ENCODE measurements at regions not wholly inside any gene's neighbourhood (a gene's known extent, or its start where the extent isn't known, plus 50 kb on each side); places are given as distances from the start of the nearest gene placed in this dataset.

DNA sequence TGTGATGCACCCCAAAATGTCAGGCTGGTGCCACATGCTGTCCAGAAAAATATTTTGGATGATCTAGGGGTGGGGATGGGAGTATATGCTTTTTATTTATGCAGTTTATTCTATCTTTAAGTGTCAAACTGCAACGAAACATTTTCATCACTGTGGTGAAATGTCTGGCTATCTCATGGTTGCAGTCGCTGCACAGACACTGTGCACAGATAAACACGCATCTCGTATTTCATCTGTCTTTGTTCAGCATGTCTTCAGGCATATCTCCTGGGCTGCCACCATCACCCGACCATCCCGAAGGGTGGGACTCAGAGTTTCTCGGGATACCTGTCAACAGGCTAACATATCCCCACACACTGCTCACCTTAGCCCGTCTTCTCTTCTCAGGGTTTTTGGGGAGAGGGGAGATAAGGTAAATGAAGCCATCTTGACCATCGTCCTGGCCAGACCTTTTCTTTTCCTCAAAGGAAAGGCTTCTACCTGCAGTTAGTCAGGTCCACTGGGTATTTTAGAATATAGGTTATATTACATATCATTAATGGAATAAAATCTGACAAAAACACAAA is 80.7 kb upstream of the NABP1 start:
- no peak overlapping the region for H3K27ac Mint-ChIP-seq
- peaks cover 6% of the 10 kb centered on the region for H3K36me3 Mint-ChIP-seq
- H3K9me3 Mint-ChIP-seq: no peaks in the 10 kb centered on the region
- H3K27me3 Mint-ChIP-seq: peaks cover 2% of the 10 kb centered on the region
- H3K4me3 Mint-ChIP-seq: no peak overlapping the region
- no peaks in the 10 kb centered on the region for H3K4me1 Mint-ChIP-seq

DNA sequence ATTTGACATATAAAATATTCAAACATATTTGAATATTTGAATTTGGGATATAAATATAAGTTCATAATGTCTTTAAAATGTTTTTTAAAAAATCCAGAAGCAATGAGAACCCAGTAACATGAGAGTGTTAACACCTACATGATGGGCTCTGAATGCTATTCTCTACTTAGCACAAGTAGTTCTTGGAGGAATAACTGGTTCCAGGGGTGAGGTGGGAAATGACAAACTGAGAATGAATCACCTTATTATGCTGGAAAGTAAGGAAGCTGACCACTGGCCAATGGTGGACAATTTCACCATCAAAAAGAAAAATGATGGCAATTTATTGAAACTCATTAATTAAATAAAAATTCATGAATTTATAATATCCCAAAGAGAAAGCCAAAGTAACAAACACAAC is 79.6 kb upstream of the NABP1 start:
- no peak overlapping the region for H3K4me3 Mint-ChIP-seq

DNA sequence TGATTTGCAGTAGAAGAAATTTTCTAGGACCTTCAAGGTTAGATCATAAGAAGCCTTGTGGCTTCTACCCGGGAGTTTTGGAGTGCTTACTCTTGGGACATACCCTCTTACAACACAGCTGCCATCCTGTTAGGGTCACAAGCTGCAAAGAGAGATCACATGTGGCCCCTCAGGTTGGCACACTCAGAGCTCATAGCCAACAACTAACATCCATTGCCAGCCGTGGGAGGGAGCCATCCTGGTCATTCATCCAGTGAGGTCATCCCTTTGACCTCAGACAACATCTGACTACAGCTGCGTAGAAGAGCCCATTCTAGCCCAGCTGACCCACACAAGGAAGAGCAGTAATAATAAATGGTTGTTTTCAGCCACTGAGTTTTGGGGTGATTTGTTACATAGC is 76.9 kb upstream of the NABP1 start:
- H3K4me3 Mint-ChIP-seq: no peak overlapping the region
- H3K27ac Mint-ChIP-seq: no peak overlapping the region
- no peaks in the 10 kb centered on the region for H3K9me3 Mint-ChIP-seq
- no peaks in the 10 kb centered on the region for H3K4me1 Mint-ChIP-seq
- H3K27me3 Mint-ChIP-seq: peaks cover 2% of the 10 kb centered on the region
- H3K36me3 Mint-ChIP-seq: peaks cover 6% of the 10 kb centered on the region

More for the DNA sequence above, 79.6 kb upstream of the NABP1 start:
- Mint-ChIP-seq H3K4me1 (no peaks in the 10 kb centered on the region), H3K36me3 (peaks cover 6% of the 10 kb centered on the region), H3K27ac (no peak overlapping the region), H3K9me3 (no peaks in the 10 kb centered on the region), H3K27me3 (peaks cover 2% of the 10 kb centered on the region)

DNA sequence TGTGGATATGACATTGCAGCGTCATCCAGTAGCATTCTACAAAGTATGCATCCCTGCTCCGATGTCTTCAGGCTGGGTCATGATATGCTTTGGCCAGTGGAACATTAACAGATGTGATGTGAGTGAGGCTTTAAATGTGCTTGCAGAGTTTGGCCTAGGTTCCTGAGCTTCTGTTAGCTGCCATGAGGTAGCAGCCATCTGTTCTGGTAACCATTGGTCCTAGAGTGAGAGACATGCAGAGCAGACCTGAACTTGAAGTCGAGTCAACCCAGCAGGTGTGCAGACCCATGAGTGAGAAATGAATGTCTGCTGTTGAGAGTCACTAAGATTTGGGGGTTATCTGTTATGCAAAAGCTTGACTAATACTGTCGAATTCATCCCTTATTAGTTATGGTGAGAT is 73.8 kb upstream of the NABP1 start:
- no peaks in the 10 kb centered on the region for H3K9me3 Mint-ChIP-seq
- H3K36me3 Mint-ChIP-seq: peaks cover 8% of the 10 kb centered on the region
- no peaks in the 10 kb centered on the region for H3K4me1 Mint-ChIP-seq
- no peak overlapping the region for H3K27ac Mint-ChIP-seq
- peaks cover 2% of the 10 kb centered on the region for H3K27me3 Mint-ChIP-seq
- H3K4me3 Mint-ChIP-seq: no peak overlapping the region

DNA sequence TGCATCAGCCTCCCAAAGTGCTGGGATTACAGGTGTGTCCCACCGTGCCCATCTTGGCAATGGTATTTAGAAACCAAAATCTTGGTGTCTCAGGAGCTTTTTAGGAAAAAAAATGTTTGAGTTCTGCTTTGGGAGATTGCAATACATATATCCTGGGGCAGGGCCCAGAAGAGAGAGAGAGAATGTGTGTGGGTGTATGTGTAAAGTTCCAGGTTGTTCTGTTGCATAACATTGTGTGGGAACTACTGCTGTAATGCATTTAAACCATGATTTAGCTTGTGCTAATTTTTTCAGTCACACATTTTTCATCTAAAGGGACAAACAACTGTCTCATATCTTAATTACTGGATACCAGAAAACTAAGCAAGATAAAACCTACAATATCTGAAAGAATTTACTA is 70.8 kb upstream of the NABP1 start:
- Mint-ChIP-seq H3K9me3 (no peaks in the 10 kb centered on the region), H3K27me3 (no peaks in the 10 kb centered on the region), H3K4me3 (no peak overlapping the region), H3K36me3 (peaks cover 2% of the 10 kb centered on the region), H3K4me1 (peaks cover 5 to 10% (median 6%) of the 10 kb centered on the region in 3 donors), H3K27ac (no peak overlapping the region)

DNA sequence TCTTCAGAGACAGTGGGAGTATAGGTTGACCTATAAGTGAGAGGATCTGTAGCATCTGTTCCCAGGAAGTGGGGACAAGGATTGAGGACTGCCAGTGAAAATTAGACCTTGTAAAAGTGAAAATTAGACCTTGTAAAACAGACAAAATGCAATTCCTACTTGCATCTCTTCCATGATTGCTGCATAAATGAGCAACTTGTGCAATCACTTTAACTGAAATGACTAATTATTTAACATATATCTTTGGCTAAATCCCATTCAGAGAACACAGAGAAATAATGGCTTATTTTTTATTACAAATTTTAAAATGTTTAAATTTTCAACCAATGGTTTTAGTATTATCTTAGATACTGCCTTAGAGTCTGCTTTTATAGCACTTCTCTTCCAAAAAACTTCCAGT is 67.2 kb upstream of the NABP1 start:
- Mint-ChIP-seq H3K27me3 (no peaks in the 10 kb centered on the region), H3K9me3 (no peaks in the 10 kb centered on the region), H3K4me3 (no peak overlapping the region), H3K4me1 (peaks cover 5 to 13% (median 8%) of the 10 kb centered on the region in 3 donors), H3K27ac (no peak overlapping the region), H3K36me3 (peaks cover 2% of the 10 kb centered on the region)

DNA sequence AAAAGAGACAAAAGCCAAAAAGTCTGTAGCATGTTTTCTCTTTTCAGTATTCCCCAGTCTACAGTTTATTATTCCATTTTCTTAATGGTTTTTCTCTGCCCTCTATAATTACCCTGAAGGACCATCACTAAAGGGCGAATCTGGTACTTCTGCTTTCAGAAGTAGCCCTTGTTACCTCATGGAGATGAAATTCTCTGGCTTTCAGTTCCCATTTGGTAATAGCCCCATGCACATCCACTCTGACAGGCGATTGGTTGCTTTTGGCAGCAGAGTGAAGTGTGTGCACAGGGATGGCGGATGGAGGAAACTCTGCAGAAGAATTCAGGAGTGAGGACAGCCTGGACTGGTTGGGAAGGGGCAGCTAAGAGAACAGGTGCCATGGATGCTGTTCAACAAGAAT is 66.3 kb upstream of the NABP1 start:
- peaks cover 2% of the 10 kb centered on the region for H3K36me3 Mint-ChIP-seq
- H3K27ac Mint-ChIP-seq: peak overlapping the region in 2 of 3 donors; percentile 46 to 64
- H3K4me1 Mint-ChIP-seq: peaks cover 6 to 13% (median 9%) of the 10 kb centered on the region in 3 donors
- no peak overlapping the region for H3K4me3 Mint-ChIP-seq
- H3K9me3 Mint-ChIP-seq: no peaks in the 10 kb centered on the region
- H3K27me3 Mint-ChIP-seq: no peaks in the 10 kb centered on the region

DNA sequence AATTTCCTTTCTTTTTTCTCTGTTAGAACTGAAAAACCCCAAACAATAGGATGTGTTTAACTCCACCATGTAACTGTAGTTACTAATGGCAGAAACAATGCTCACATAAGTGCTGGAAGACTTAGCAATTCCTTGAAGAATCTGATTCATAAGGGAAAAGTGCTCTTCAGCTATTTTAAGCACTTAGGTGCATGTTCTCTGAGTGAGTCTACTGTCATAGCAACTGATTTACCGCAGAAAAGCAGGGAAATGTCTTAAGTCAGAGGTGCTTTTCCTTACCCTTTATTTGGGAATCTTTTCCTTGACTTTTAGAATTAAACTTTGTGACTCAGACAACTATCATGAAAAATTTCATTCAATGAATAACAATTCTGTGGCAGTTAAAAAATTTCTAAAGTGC is 65.4 kb upstream of the NABP1 start:
- H3K4me1 Mint-ChIP-seq: peaks cover 10 to 15% (median 12%) of the 10 kb centered on the region in 3 donors
- no peaks in the 10 kb centered on the region for H3K27me3 Mint-ChIP-seq
- H3K4me3 Mint-ChIP-seq: no peak overlapping the region
- no peaks in the 10 kb centered on the region for H3K9me3 Mint-ChIP-seq
- no peaks in the 10 kb centered on the region for H3K36me3 Mint-ChIP-seq
- H3K27ac Mint-ChIP-seq: no peak overlapping the region

DNA sequence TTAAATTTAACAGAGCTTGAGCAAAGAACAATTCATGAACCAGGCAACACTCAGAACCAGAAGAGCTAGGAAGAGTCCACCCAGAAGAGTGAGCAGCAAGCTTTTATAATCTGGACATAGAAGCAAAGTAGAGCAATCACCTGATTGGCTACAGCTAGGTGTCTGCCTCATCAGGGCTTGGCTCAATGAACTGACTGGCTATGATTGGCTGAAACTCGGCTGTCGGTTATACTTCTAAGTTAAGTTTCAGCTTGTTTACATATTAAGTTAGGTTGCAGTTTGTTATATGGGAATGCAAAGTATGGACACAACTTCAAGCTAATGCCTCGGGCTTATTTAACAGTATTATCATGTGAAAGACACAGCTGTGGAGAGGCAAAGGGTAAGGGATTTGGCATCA is 63.2 kb upstream of the NABP1 start:
- no peaks in the 10 kb centered on the region for H3K9me3 Mint-ChIP-seq
- no peak overlapping the region for H3K27ac Mint-ChIP-seq
- no peaks in the 10 kb centered on the region for H3K36me3 Mint-ChIP-seq
- H3K27me3 Mint-ChIP-seq: no peaks in the 10 kb centered on the region
- H3K4me1 Mint-ChIP-seq: peaks cover 26 to 28% (median 26%) of the 10 kb centered on the region in 3 donors
- H3K4me3 Mint-ChIP-seq: peak overlapping the region in 1 of 4 donors; percentile 80

DNA sequence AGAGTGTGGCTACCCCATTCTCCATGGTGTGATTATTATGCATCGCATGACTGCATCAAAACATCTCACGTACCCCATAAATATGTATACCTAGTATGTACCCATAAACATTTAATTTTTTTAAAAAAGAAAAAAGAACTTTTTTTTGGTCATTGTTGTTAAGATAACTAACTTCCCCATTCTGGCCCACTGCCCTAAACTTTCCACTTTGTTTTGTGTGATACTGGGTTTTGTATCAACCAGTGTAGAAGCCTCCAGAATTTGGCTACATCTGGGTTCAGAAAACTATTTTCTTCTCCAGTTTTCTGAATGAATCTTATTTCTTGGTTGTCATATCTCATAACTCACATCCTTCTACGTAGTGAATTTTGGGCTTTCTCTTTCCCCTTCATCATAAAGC is 62.3 kb upstream of the NABP1 start:
- Mint-ChIP-seq H3K36me3 (no peaks in the 10 kb centered on the region), H3K4me1 (peaks cover 26 to 33% (median 30%) of the 10 kb centered on the region in 3 donors), H3K4me3 (no peak overlapping the region), H3K27me3 (no peaks in the 10 kb centered on the region), H3K27ac (peak overlapping the region in 1 of 3 donors; percentile 13), H3K9me3 (no peaks in the 10 kb centered on the region)

DNA sequence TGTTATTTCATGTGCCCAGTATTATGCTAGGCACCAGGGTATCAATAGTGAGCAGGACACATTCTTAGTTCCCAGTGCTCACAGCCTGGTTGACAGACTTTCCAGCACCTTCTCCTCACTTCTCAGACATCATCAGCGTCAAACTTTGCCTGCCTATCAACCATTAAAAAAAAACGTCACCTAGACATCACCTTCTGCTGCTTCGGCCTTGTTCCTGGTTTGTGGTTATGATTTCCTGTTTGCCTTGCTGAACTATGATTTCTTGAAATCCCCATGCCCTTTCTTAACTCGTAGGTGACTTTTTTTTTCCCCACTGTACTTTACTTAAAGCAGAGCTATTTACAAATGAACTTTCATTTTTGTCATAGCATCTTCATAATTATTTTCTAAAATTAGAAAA is 60.4 kb upstream of the NABP1 start:
- peak overlapping the region; percentile 0 to 56 (median 19) for H3K4me3 Mint-ChIP-seq
- H3K4me1 Mint-ChIP-seq: peaks cover 20 to 34% (median 21%) of the 10 kb centered on the region in 3 donors
- no peaks in the 10 kb centered on the region for H3K9me3 Mint-ChIP-seq
- peaks cover 2% of the 10 kb centered on the region for H3K36me3 Mint-ChIP-seq
- H3K27ac Mint-ChIP-seq: peak overlapping the region; percentile 7 to 97 (median 94)
- H3K27me3 Mint-ChIP-seq: no peaks in the 10 kb centered on the region

DNA sequence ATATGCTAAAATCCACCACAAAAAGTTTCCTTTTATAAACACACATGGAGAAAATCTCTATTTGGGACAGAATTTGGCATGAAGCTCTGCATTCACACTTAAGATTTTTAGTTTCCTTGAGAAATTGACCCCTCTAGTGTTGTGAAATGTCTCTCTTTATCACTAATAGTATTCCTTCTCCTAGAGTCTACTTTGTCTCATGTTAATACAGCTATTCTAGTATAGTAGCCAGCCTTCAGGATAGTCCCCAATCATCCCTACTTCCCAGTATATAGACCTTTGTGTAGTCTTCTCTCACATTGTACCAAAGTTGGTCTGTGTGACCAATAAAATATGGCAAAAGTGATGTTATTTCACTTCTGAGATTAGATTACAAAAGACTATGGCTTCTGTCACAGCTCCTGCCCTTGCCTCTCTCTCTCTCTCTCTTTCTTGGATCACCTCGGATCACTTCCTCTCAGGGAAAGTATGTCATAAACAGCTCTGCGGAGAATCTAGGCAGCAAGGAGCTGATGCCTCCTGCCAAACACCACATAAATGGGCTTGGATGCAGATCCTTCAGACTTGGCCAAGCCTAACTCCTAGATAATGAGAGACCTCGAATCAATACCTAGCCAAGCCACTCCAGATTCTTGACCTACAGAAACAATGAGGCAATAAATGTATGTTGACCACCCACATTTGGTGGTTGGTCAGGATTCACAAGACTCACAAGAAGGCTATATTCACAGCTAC is 59.7 kb upstream of the NABP1 start:
- H3K4me3 Mint-ChIP-seq: peak overlapping the region in 2 of 4 donors; percentile 0 to 38
- H3K4me1 Mint-ChIP-seq: peaks cover 20 to 35% (median 21%) of the 10 kb centered on the region in 3 donors

DNA sequence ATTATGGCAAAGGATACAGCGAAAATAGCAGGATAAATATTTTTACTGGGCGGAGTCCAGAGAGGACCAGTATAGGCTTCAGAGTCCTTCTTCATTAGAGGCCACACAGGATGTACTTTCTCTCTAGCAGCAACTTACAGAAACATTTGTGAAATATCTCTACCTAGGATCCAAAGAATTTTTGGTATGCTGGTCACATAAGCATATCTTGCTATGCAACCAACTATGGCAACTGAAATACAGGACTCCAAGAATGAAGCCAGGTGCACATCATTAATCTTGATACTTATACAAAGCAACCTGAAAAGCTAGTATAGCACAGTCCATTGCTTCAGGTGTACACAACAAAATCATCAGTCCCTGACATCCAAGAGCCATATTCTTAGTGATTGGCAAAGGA is 59.1 kb upstream of the NABP1 start:
- H3K4me3 Mint-ChIP-seq: no peak overlapping the region
- peaks cover 21 to 35% (median 25%) of the 10 kb centered on the region in 3 donors for H3K4me1 Mint-ChIP-seq
- peaks cover 2% of the 10 kb centered on the region for H3K36me3 Mint-ChIP-seq
- H3K9me3 Mint-ChIP-seq: no peaks in the 10 kb centered on the region
- peak overlapping the region in 2 of 3 donors; percentile 7 to 97 for H3K27ac Mint-ChIP-seq
- no peaks in the 10 kb centered on the region for H3K27me3 Mint-ChIP-seq

More for the DNA sequence above, 59.7 kb upstream of the NABP1 start:
- Mint-ChIP-seq H3K27ac (peak overlapping the region; percentile 7 to 97 (median 94)), H3K27me3 (no peaks in the 10 kb centered on the region), H3K9me3 (no peaks in the 10 kb centered on the region), H3K36me3 (peaks cover 2% of the 10 kb centered on the region)

DNA sequence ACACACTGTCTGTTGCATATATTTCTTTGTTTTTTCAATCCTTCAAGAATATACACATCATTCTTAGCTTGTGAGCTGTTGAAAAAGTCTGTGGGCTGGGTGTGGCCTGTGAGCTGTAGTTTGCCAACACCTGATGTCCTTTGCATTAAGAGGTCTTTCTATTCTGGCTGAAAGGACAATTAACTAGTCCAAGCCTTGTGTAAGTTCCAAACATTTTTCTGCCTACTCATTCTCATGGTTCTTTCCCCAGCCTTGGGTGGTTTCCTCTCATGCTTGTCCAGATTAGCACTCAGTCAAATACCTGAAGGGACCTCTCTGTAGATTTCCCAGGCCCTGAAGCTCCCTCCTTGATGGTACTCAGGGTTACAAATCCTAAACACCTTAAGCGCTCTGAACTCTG is 57.8 kb upstream of the NABP1 start:
- Mint-ChIP-seq H3K9me3 (no peaks in the 10 kb centered on the region), H3K36me3 (peaks cover 2% of the 10 kb centered on the region), H3K27ac (peak overlapping the region in 1 of 3 donors; percentile 43), H3K27me3 (no peaks in the 10 kb centered on the region), H3K4me3 (peak overlapping the region in 1 of 4 donors; percentile 51), H3K4me1 (peaks cover 29 to 43% (median 30%) of the 10 kb centered on the region in 3 donors)

DNA sequence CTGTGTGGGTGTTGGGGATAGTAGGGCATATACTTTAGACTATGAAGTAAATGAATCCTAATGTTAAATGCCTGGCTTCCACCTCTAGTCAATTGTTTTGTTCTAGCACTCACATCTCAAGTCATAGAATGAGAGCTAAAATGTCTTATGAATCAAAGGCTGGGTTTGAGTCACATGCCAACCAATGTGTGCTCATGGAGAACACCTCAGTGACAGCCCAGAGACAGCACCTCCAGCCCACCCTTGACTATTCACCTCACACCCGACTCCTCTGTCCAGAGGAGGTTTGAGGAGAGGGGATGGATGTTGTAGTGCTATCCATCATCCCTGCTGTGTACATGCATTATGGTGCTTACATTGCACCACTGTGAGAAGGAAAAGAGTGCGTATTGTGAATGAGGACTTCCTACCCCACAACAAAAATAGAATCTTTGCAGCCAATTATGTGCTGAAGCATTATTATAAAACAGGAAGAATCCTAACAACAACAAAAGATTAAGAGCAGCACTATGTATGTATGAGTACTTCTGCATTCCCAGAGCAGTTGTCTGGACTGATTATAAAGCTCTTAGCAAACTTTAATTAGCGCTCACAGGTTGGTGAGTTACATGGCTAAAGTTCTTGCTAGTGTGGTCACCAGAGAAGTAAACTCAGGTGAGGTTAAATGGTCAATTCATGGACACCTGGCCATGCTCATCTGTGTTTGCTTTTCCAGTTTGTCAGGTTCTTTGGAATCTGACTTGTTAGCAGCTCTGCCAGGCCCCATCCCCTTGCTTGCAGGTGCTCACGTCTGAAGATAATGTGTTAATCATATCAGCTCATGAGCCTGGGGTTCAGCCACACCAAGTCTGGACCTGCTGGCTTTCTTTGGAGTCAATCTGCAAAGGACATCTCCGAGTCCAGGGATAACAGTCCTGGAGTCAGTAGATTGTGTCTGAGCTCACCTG is 55.3 kb upstream of the NABP1 start:
- Mint-ChIP-seq H3K27me3 (no peaks in the 10 kb centered on the region), H3K4me1 (peaks cover 27 to 41% (median 31%) of the 10 kb centered on the region in 3 donors), H3K27ac (peak overlapping the region; percentile 2 to 39 (median 13))

More for the DNA sequence above, 55.3 kb upstream of the NABP1 start:
- Mint-ChIP-seq H3K36me3 (peaks cover 2% of the 10 kb centered on the region), H3K9me3 (no peaks in the 10 kb centered on the region), H3K4me3 (no peak overlapping the region)
